Right lobe of liver (tissue), 6 donors: ENCODE measurements at regions not wholly inside any gene's neighbourhood (a gene's known extent, or its start where the extent isn't known, plus 50 kb on each side); places are given as distances from the start of the nearest gene placed in this dataset.

Experiments used
- ATAC-seq, 4 donors: fragments of 200-7000 bp; cut with Tn5 transposase; one replicate each; pipeline ENCODE4 v1.9.1; 2020; ENCODE audit warnings: mild to moderate bottlenecking in 4 of 4, moderate library complexity in 4 of 4
- DNase-seq, 3 donors: peaks; one replicate each; pipeline ENCODE4 v3.0.0-alpha.2; 2020
- H3K27ac ChIP-seq, 3 donors: fragments of 200-600 bp; one replicate each; pipeline ENCODE4 v1.8.0; 2022
- H3K27me3 ChIP-seq, 2 donors: fragments of 200-600 bp; one replicate each; pipeline ENCODE4 v1.8.0; 2022
- H3K36me3 ChIP-seq, 4 donors: fragments of 200-600 bp; sonication (generic) in 1 of 4; one replicate each; pipeline versions ENCODE4 v1.5.1 to v1.8.0; 2017 to 2022; ENCODE audit warnings: control low read depth in 1 of 4
- H3K4me1 ChIP-seq, 4 donors: fragments of 200-600 bp; sonication (generic) in 1 of 4; one replicate each; pipeline versions ENCODE4 v1.5.1 to v1.8.0; 2017 to 2022; ENCODE audit warnings: control low read depth in 1 of 4
- H3K4me3 ChIP-seq, 3 donors: fragments of 200-600 bp; one replicate each; pipeline ENCODE4 v1.8.0; 2022
- H3K9me3 ChIP-seq, 4 donors: fragments of 200-600 bp; sonication (generic) in 1 of 4; one replicate each; pipeline versions ENCODE4 v1.5.1 to v1.8.0; 2017 to 2022; ENCODE audit warnings: control low read depth in 1 of 4
- CTCF ChIP-seq, 4 donors: fragments of 200-600 bp in 3 of 4; fragments of 450-650 bp in 1 of 4; IDR thresholded peaks; one replicate each; pipeline versions ENCODE4 v1.5.1 to v1.8.0; 2016 to 2022; ENCODE audit warnings: antibody characterized with exemption in 4 of 4, mild to moderate bottlenecking in 2 of 4
- POLR2A ChIP-seq: fragments of 450-650 bp; IDR thresholded peaks from one replicate; pipeline ENCODE4 v1.6.1; 2017; ENCODE audit warnings: antibody characterized with exemption, mild to moderate bottlenecking
- WGBS: methylation state at CpG from one replicate; pipeline ENCODE4 v1.1.6; 2018; ENCODE audit warnings: low coverage, low lambda C conversion rate; ENCODE audit not compliant: insufficient coverage; ENCODE audit errors: missing lambda C conversion rate; 5-methylcytosine and 5-hydroxymethylcytosine counted together
- intact Hi-C, 2 donors: fragments of 100-400 bp; cut with DNase I; formaldehyde crosslinking; loops; one replicate each; pipeline versions ENCODE4 v1.11.2 to v1.14.1; 2022
- donor health status: DM: no; HTN: yes; CAD: no.
- donor health status: DM: no; HTN: no; CAD: no.
- donor health status: DM: no; HTN: no; CAD: no.
- donor health status: DM: no; HTN: yes; CAD: no.
- donor health status: DM: no; HTN: yes; CAD: no.

GRCh38 chr4:165600959-165601683, 222.3 kb downstream of the CPE start:
- H3K27me3 ChIP-seq: no peaks in the 10 kb centered on the region
- no peaks in the 10 kb centered on the region for H3K36me3 ChIP-seq
- no peak for ATAC-seq
- H3K27ac ChIP-seq: no peak overlapping the region
- 40% methylated on average over 4 of the region's 4 CpGs for WGBS
- no peaks in the 10 kb centered on the region for H3K4me1 ChIP-seq
- no peak for TF ChIP-seq POLR2A
- TF ChIP-seq CTCF (IDR thresholded peaks at IDR 0.05): no peak
- intact Hi-C loops: no loop called here
- H3K4me3 ChIP-seq: no peak overlapping the region
- DNase-seq: no peak
- no peaks in the 10 kb centered on the region for H3K9me3 ChIP-seq

- no peak for DNase-seq
- Histone ChIP-seq H3K4me3 (no peak overlapping the region), H3K9me3 (no peaks in the 10 kb centered on the region), H3K36me3 (no peaks in the 10 kb centered on the region), H3K27ac (no peak overlapping the region), H3K4me1 (no peaks in the 10 kb centered on the region), H3K27me3 (no peaks in the 10 kb centered on the region)
- 51% methylated on average over 4 of the region's 4 CpGs for WGBS
- TF ChIP-seq CTCF (IDR thresholded peaks at IDR 0.05) (no peak), POLR2A (no peak)
- intact Hi-C loops: no loop called here
- ATAC-seq: no peak
These were observed 223.8 kb downstream of the CPE start for GRCh38 chr4:165602621-165603020.

- no peak for ATAC-seq
- H3K36me3 ChIP-seq: no peaks in the 10 kb centered on the region
- no peaks in the 10 kb centered on the region for H3K4me1 ChIP-seq
- H3K27me3 ChIP-seq: no peaks in the 10 kb centered on the region
- intact Hi-C loops: no loop called here
- H3K9me3 ChIP-seq: no peaks in the 10 kb centered on the region
- H3K4me3 ChIP-seq: no peak overlapping the region
- TF ChIP-seq POLR2A: no peak
- TF ChIP-seq CTCF (IDR thresholded peaks at IDR 0.05): no peak
- no peak overlapping the region for H3K27ac ChIP-seq
- DNase-seq: no peak
- WGBS: 70% methylated on average over 2 of the region's 2 CpGs
These were observed 225.4 kb downstream of the CPE start for GRCh38 chr4:165604181-165604580.

- DNase-seq: no peak
- no peaks in the 10 kb centered on the region for H3K27me3 ChIP-seq
- H3K9me3 ChIP-seq: no peaks in the 10 kb centered on the region
- TF ChIP-seq POLR2A: no peak
- TF ChIP-seq CTCF (IDR thresholded peaks at IDR 0.05): no peak
- H3K36me3 ChIP-seq: no peaks in the 10 kb centered on the region
- intact Hi-C loops: no loop called here
- ATAC-seq: no peak
- 33% methylated on average over 1 of the region's 1 CpG for WGBS
- H3K4me1 ChIP-seq: no peaks in the 10 kb centered on the region
- no peak overlapping the region for H3K27ac ChIP-seq
- no peak overlapping the region for H3K4me3 ChIP-seq
These were observed 227.0 kb downstream of the CPE start for GRCh38 chr4:165605811-165606210.
